ENCODE measurements at regions not wholly inside any gene's neighbourhood (a gene's known extent, or its start where the extent isn't known, plus 50 kb on each side); places are given as distances from the start of the nearest gene placed in this dataset.
A peak's percentile ranks its signal among the peaks of the same experiment; 100 is the strongest.

- CTCF ChIA-PET (ENCODE audit: partially characterized antibody) = interaction anchor here (0.6 to 21.2 kb wide), 141 partner anchors 14 to 948 kb away, joined by 3 to 397 read pairs (median 5); partner anchors contain the start of genes LRRN2, MDM4 and PIK3C2B
- Histone ChIP-seq H2BK5ac (ENCODE audit: low read depth, low read length) (no peak overlapping the region), H3K9ac (replicated peaks in 1 of 4; ENCODE audit: extremely low read depth in 1 of 4, low read depth in 3 of 4, low read length in 3 of 4) (peak overlapping the region in 2 of 4 experiments; percentile 10 to 20; a peak in 2 of 7 replicates)
- TF ChIP-seq ATF3 (IDR thresholded peaks at IDR 0.05; ENCODE audit: insufficient read depth, low read depth, low read length) (peak; percentile 42; the same call in 1 of the 2 replicates), SIN3A (conservative IDR thresholded peaks at IDR 0.05 in 1 of 2, IDR thresholded peaks at IDR 0.05 in 1 of 2; ENCODE audit: low read depth in 1 of 2, low read length in 2 of 2) (no peak), USF2 (IDR thresholded peaks at IDR 0.05; ENCODE audit: low read length) (no peak), SIX5 (IDR thresholded peaks at IDR 0.05; ENCODE audit: low read depth, low read length) (no peak), HDAC6 (IDR thresholded peaks at IDR 0.05; ENCODE audit: low read depth, low read length) (no peak), SAP30 (IDR thresholded peaks at IDR 0.05; ENCODE audit: insufficient read depth, insufficient replicate concordance, low read length) (no peak), ZNF274 (IDR thresholded peaks at IDR 0.05; ENCODE audit: borderline replicate concordance, extremely low read depth, low read length) (no peak)
Measured at GRCh38 chr1:204806943-204807687, 63.5 kb upstream of the NFASC start.

More at GRCh38 chr1:204806943-204807687, 63.5 kb upstream of the NFASC start:
- Histone ChIP-seq H3K36me3 (ENCODE audit: control insufficient read depth in 2 of 4, insufficient read depth in 4 of 4, low read length in 3 of 4) (no peaks in the 10 kb centered on the region), H2BK12ac (ENCODE audit: low read depth, low read length) (no peak overlapping the region), H3K4me1 (replicated peaks in 1 of 4; ENCODE audit: control insufficient read depth in 3 of 4, insufficient read depth in 4 of 4, low read length in 3 of 4) (peaks cover 0 to 4% (median 0%) of the 10 kb centered on the region in 4 experiments; a peak in 2 of 7 replicates), H3K4me2 (ENCODE audit: insufficient read depth in 1 of 2, low read depth in 2 of 2, low read length in 2 of 2) (peak overlapping the region; percentile 0 to 93; a peak in 3 of 4 replicates), H3K9me3 (ENCODE audit: insufficient read depth in 2 of 2, low read depth in 1 of 2, low read length in 1 of 2) (no peaks in the 10 kb centered on the region), H3K18ac (ENCODE audit: extremely low read depth, low read length) (no peak overlapping the region; the same call in 1 of the 2 replicates), H2BK20ac (ENCODE audit: low read length) (no peak overlapping the region), H4K5ac (ENCODE audit: insufficient read length, low read depth, low read length) (no peak overlapping the region), H4K8ac (ENCODE audit: extremely low read depth, insufficient read depth, low read length) (peak overlapping the region; percentile 89; the same call in 1 of the 2 replicates), H3K27ac (ENCODE audit: low read depth, low read length) (no peak overlapping the region), H3K23ac (ENCODE audit: insufficient read length) (no peak overlapping the region), H2BK15ac (ENCODE audit: low read length) (no peak overlapping the region), H4K91ac (replicated peaks; ENCODE audit: insufficient read length, low read length) (no peak overlapping the region), H2AK5ac (ENCODE audit: low read depth, low read length) (no peak overlapping the region), H3K56ac (replicated peaks; ENCODE audit: insufficient read length, low read depth, low read length) (no peak overlapping the region), H2AFZ (ENCODE audit: low read length) (peak overlapping the region; percentile 71), H3K23me2 (ENCODE audit: low read depth, low read length) (no peaks in the 10 kb centered on the region), H3K14ac (ENCODE audit: insufficient read length) (no peak overlapping the region), H3K79me1 (ENCODE audit: low read depth, low read length) (no peaks in the 10 kb centered on the region), H3K79me2 (ENCODE audit: control insufficient read depth in 1 of 2, insufficient read depth in 2 of 2, low read length in 2 of 2) (no peaks in the 10 kb centered on the region), H3K27me3 (replicated peaks in 1 of 4; ENCODE audit: control insufficient read depth in 3 of 4, extremely low read depth in 1 of 4, insufficient read depth in 3 of 4, low read length in 3 of 4) (no peaks in the 10 kb centered on the region), H2BK120ac (replicated peaks; ENCODE audit: low read depth, low read length) (no peak overlapping the region), H4K20me1 (replicated peaks in 1 of 2; ENCODE audit: control insufficient read depth in 1 of 2, insufficient read depth in 2 of 2, low read length in 2 of 2) (peaks cover 0 to 2% of the 10 kb centered on the region in 2 experiments), H3K4ac (replicated peaks; ENCODE audit: insufficient read length, low read depth, low read length) (no peak overlapping the region), H3K4me3 (ENCODE audit: extremely low read depth in 1 of 4, insufficient read depth in 2 of 4, low read depth in 3 of 4, low read length in 4 of 4) (peak overlapping the region; percentile 19 to 85 (median 70); a peak in 7 of 8 replicates)
- POLR2A ChIA-PET (ENCODE audit: partially characterized antibody) = interaction anchor here (1.0 to 1.5 kb wide), 2 partner anchors 241 to 291 kb away, joined by 4 to 5 read pairs; partner anchors contain the start of gene MDM4
- DNase-seq (ENCODE audit: low read depth in 1 of 2, low spot score in 2 of 2) = peak; percentile 64 to 97
- WGBS, 2 experiments (ENCODE audit: extremely low coverage in 1 of 2, insufficient coverage in 1 of 2, insufficient read length in 1 of 2, insufficient replicate concordance in 2 of 2, low coverage in 1 of 2, low lambda C conversion rate in 2 of 2, missing lambda C conversion rate in 1 of 2) = 9% methylated on average over 23 of the region's 23 CpGs; no CpG with 5 or more reads in 1 of the 2 experiments
- peak; percentile 60 for FAIRE-seq
